ENCODE measurements at regions not wholly inside any gene's neighbourhood (a gene's known extent, or its start where the extent isn't known, plus 50 kb on each side); places are given as distances from the start of the nearest gene placed in this dataset.
"Not testable (repeated sequence)": the region's sequence is repeated elsewhere in the genome, so short reads cannot be mapped to it uniquely, and the experiment has no call there.

DNA sequence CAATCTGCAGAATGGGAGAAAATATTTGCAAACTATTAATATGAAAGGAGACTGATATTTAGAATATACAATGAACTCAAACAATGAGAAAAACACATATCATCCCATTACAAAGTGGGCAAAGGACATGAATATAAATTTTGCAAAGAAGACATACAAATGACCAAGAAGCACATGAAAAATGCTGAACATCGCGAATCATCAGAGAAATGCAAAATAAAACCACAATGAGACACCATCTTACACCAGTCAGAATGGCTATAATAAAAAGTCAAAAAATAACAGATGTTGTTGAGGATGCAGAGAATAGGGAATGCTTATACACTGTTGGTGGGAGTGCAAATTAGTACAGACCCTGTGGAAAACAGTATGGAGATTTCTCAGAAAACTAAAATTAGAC lies 83.6 kb downstream of the RAP2B start:
- TF ChIP-seq, protein P1, sequence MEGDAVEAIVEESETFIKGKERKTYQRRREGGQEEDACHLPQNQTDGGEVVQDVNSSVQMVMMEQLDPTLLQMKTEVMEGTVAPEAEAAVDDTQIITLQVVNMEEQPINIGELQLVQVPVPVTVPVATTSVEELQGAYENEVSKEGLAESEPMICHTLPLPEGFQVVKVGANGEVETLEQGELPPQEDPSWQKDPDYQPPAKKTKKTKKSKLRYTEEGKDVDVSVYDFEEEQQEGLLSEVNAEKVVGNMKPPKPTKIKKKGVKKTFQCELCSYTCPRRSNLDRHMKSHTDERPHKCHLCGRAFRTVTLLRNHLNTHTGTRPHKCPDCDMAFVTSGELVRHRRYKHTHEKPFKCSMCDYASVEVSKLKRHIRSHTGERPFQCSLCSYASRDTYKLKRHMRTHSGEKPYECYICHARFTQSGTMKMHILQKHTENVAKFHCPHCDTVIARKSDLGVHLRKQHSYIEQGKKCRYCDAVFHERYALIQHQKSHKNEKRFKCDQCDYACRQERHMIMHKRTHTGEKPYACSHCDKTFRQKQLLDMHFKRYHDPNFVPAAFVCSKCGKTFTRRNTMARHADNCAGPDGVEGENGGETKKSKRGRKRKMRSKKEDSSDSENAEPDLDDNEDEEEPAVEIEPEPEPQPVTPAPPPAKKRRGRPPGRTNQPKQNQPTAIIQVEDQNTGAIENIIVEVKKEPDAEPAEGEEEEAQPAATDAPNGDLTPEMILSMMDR (IDR thresholded peaks at IDR 0.05; ENCODE audit: low read depth, low read length) = no peak
- no peak overlapping the region for H3K4me3 ChIP-seq (ENCODE audit: low read depth, low read length)

GRCh38 chr3:153246331-153246730 lies 84.3 kb downstream of the RAP2B start:
- TF ChIP-seq, protein P1 (IDR thresholded peaks at IDR 0.05; ENCODE audit: low read depth, low read length) = no peak
- no peak overlapping the region for H3K4me3 ChIP-seq (ENCODE audit: low read depth, low read length)

GRCh38 chr3:153246806-153247205 lies 84.8 kb downstream of the RAP2B start:
- H3K4me3 ChIP-seq (ENCODE audit: low read depth, low read length) = no peak overlapping the region
- TF ChIP-seq, protein P1 (IDR thresholded peaks at IDR 0.05; ENCODE audit: low read depth, low read length) = no peak

- no peak overlapping the region for H3K4me3 ChIP-seq (ENCODE audit: low read depth, low read length)
- TF ChIP-seq, protein P1 (IDR thresholded peaks at IDR 0.05; ENCODE audit: low read depth, low read length) = no peak
Measured at GRCh38 chr3:153247331-153248330, 85.6 kb downstream of the RAP2B start.

GRCh38 chr3:153248835-153249234 lies 86.8 kb downstream of the RAP2B start:
- not testable (repeated sequence) for H3K4me3 ChIP-seq (ENCODE audit: low read depth, low read length)

- TF ChIP-seq, protein P1 (IDR thresholded peaks at IDR 0.05; ENCODE audit: low read depth, low read length) = no peak
- no peak overlapping the region for H3K4me3 ChIP-seq (ENCODE audit: low read depth, low read length)
Measured at GRCh38 chr3:153249906-153250305, 87.9 kb downstream of the RAP2B start.

DNA sequence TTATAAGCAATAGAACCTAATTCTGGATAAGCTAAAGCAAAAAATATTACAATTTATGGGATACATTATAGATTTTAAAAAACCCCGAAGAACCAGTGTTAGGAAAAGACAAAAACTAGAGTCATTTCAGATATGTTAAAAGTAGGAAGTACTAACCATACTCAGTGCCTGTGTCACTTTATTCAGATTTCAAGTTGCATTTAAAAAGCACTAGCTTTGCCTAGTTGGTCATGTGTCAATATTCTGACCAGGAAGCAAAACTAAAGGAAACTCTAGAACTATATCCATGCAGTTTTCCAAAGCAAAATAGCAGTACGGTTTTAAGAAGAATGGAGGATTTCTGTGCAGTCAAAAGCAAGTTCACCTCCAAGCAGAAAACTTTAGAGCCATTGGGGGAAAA lies 88.4 kb downstream of the RAP2B start:
- TF ChIP-seq, protein P1 (IDR thresholded peaks at IDR 0.05; ENCODE audit: low read depth, low read length) = no peak
- no peak overlapping the region for H3K4me3 ChIP-seq (ENCODE audit: low read depth, low read length)
